ENCODE measurements at regions not wholly inside any gene's neighbourhood (a gene's known extent, or its start where the extent isn't known, plus 50 kb on each side); places are given as distances from the start of the nearest gene placed in this dataset.
"Not testable (repeated sequence)": the region's sequence is repeated elsewhere in the genome, so short reads cannot be mapped to it uniquely, and the experiment has no call there.

DNA sequence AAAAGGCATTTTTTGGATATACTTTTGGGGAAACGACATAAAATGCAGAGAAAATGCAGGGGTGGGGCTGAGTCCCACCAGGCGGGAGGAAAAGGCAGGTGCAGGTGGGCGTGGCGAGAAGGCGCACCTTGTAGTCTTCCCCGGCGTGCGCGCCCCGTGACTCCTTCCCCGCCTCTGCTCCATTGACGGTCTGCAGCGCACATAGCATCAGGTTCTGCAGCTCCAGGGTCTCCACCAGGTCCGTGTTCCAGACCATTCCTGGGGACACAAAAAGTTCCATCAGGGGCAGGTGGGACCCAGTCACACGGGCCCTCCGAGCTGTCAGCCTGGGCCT is 59.0 kb upstream of the TNK2 start:
- TF ChIP-seq, protein P1, sequence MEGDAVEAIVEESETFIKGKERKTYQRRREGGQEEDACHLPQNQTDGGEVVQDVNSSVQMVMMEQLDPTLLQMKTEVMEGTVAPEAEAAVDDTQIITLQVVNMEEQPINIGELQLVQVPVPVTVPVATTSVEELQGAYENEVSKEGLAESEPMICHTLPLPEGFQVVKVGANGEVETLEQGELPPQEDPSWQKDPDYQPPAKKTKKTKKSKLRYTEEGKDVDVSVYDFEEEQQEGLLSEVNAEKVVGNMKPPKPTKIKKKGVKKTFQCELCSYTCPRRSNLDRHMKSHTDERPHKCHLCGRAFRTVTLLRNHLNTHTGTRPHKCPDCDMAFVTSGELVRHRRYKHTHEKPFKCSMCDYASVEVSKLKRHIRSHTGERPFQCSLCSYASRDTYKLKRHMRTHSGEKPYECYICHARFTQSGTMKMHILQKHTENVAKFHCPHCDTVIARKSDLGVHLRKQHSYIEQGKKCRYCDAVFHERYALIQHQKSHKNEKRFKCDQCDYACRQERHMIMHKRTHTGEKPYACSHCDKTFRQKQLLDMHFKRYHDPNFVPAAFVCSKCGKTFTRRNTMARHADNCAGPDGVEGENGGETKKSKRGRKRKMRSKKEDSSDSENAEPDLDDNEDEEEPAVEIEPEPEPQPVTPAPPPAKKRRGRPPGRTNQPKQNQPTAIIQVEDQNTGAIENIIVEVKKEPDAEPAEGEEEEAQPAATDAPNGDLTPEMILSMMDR (IDR thresholded peaks at IDR 0.05; ENCODE audit: low read length): not testable (repeated sequence)
- TF ChIP-seq EZH2 (IDR thresholded peaks at IDR 0.05; ENCODE audit: borderline replicate concordance, low read length): not testable (repeated sequence)
